ENCODE measurements at regions not wholly inside any gene's neighbourhood (a gene's known extent, or its start where the extent isn't known, plus 50 kb on each side); places are given as distances from the start of the nearest gene placed in this dataset.

GRCh38 chr13:34310539-34310938, 492.6 kb downstream of the RFC3 start:
- no peak overlapping the region for H3K27ac ChIP-seq (ENCODE audit: extremely low read depth, low read depth, low read length)
- H3K4me1 ChIP-seq (ENCODE audit: control insufficient read depth, insufficient read depth, low read length) = no peaks in the 10 kb centered on the region
- H3K9me3 ChIP-seq (ENCODE audit: control insufficient read depth, insufficient read depth, low read depth, low read length) = no peaks in the 10 kb centered on the region
- no peak for TF ChIP-seq KLF10 (tag by site-specific recombination; IDR thresholded peaks at IDR 0.05)
- no peak for TF ChIP-seq SCRT1 (tag by site-specific recombination; IDR thresholded peaks at IDR 0.05; ENCODE audit: borderline replicate concordance)
- no peak for TF ChIP-seq ZNF274 (IDR thresholded peaks at IDR 0.05; ENCODE audit: low read length)
- no peak for TF ChIP-seq ZNF274 (tag by site-specific recombination; IDR thresholded peaks at IDR 0.05; ENCODE audit: borderline replicate concordance)
- no peak for TF ChIP-seq ZNF623 (tag by site-specific recombination; IDR thresholded peaks at IDR 0.05)
- no peak for TF ChIP-seq ZNF518A (tag by site-specific recombination; conservative IDR thresholded peaks at IDR 0.05; ENCODE audit: low read depth)
- TF ChIP-seq GLI2 (tag by site-specific recombination; IDR thresholded peaks at IDR 0.05; ENCODE audit: borderline replicate concordance, low read depth) = no peak
- no peak for TF ChIP-seq ZNF184 (tag by site-specific recombination; IDR thresholded peaks at IDR 0.05)
- no peak for TF ChIP-seq ZNF837 (tag by site-specific recombination; IDR thresholded peaks at IDR 0.05)
- no peak for TF ChIP-seq ZNF155 (tag by site-specific recombination; IDR thresholded peaks at IDR 0.05)
- TF ChIP-seq ZNF132 (tag by site-specific recombination; IDR thresholded peaks at IDR 0.05; ENCODE audit: borderline replicate concordance) = no peak
- no peak for TF ChIP-seq ZNF133 (tag by site-specific recombination; IDR thresholded peaks at IDR 0.05)
- CTCF ChIA-PET = no interaction called here
- H3K36me3 ChIP-seq (ENCODE audit: control insufficient read depth in 2 of 2, insufficient read depth in 1 of 2, low read length in 2 of 2) = no peaks in the 10 kb centered on the region
- no peak overlapping the region for H3K4me3 ChIP-seq (ENCODE audit: low read depth, low read length)
- POLR2A ChIA-PET = no interaction called here

GRCh38 chr13:34311251-34311650, 493.3 kb downstream of the RFC3 start:
- H3K4me1 ChIP-seq (ENCODE audit: control insufficient read depth, insufficient read depth, low read length) = no peaks in the 10 kb centered on the region
- H3K36me3 ChIP-seq (ENCODE audit: control insufficient read depth in 2 of 2, insufficient read depth in 1 of 2, low read length in 2 of 2) = no peaks in the 10 kb centered on the region
- no peak overlapping the region for H3K4me3 ChIP-seq (ENCODE audit: low read depth, low read length)
- no peak overlapping the region for H3K27ac ChIP-seq (ENCODE audit: extremely low read depth, low read depth, low read length)
- POLR2A ChIA-PET = no interaction called here
- TF ChIP-seq INSM2 (tag by site-specific recombination; IDR thresholded peaks at IDR 0.05) = no peak
- TF ChIP-seq ZNF248 (tag by site-specific recombination; IDR thresholded peaks at IDR 0.05) = no peak
- no peak for TF ChIP-seq ZNF670 (tag by site-specific recombination; IDR thresholded peaks at IDR 0.05; ENCODE audit: low read depth)
- no peak for TF ChIP-seq ZSCAN5A (tag by site-specific recombination; IDR thresholded peaks at IDR 0.05)
- TF ChIP-seq ZNF660 (tag by site-specific recombination; IDR thresholded peaks at IDR 0.05) = no peak
- TF ChIP-seq KLF7 (tag by site-specific recombination; IDR thresholded peaks at IDR 0.05; ENCODE audit: borderline replicate concordance) = no peak
- CTCF ChIA-PET = no interaction called here
- no peaks in the 10 kb centered on the region for H3K9me3 ChIP-seq (ENCODE audit: control insufficient read depth, insufficient read depth, low read depth, low read length)
